ENCODE measurements at regions not wholly inside any gene's neighbourhood (a gene's known extent, or its start where the extent isn't known, plus 50 kb on each side); places are given as distances from the start of the nearest gene placed in this dataset.

GRCh38 chr14:84622357-84622756 lies 907.6 kb upstream of the FLRT2 start:
- TF ChIP-seq CTCF (IDR thresholded peaks at IDR 0.05), result no peak
- no peak for TF ChIP-seq REST (IDR thresholded peaks at IDR 0.05)
- no peak for TF ChIP-seq TP53 (CRISPR knock-in tag; IDR thresholded peaks at IDR 0.05)
- TF ChIP-seq POLR2A (IDR thresholded peaks at IDR 0.05; ENCODE audit: low read length), result no peak
- no peak for TF ChIP-seq ATOH8 (CRISPR knock-in tag; IDR thresholded peaks at IDR 0.05; ENCODE audit: low read depth)
- TF ChIP-seq NR3C1 (IDR thresholded peaks at IDR 0.05), result no peak
- TF ChIP-seq RAD21 (conservative IDR thresholded peaks at IDR 0.05 in 1 of 2, IDR thresholded peaks at IDR 0.05 in 1 of 2), result no peak
- TF ChIP-seq ZFP36 (IDR thresholded peaks at IDR 0.05; ENCODE audit: borderline replicate concordance, partially characterized antibody), result no peak
- TF ChIP-seq MAZ (IDR thresholded peaks at IDR 0.05; ENCODE audit: borderline replicate concordance, low read depth, low read length), result no peak
